ENCODE measurements at regions not wholly inside any gene's neighbourhood (a gene's known extent, or its start where the extent isn't known, plus 50 kb on each side); places are given as distances from the start of the nearest gene placed in this dataset.

DNA sequence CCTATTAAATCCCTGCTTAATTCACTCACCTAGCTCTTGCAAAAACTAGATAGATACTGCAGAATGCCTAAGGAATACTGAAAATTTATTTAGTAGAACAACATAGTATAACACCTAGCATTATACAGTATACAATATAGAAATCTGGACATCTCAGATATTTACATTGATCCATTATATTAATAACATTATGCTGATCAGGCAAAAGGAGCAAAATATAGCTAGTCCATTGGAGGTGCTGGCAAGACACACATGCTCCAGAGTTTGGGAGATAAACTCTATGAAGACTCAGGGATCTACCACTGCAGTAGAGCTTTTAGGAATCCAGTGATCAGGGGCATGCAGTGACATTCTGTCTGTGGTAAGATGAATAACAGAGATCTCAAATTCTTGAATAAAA lies 357.6 kb downstream of the TBC1D4 start:
- TF ChIP-seq, protein P1, sequence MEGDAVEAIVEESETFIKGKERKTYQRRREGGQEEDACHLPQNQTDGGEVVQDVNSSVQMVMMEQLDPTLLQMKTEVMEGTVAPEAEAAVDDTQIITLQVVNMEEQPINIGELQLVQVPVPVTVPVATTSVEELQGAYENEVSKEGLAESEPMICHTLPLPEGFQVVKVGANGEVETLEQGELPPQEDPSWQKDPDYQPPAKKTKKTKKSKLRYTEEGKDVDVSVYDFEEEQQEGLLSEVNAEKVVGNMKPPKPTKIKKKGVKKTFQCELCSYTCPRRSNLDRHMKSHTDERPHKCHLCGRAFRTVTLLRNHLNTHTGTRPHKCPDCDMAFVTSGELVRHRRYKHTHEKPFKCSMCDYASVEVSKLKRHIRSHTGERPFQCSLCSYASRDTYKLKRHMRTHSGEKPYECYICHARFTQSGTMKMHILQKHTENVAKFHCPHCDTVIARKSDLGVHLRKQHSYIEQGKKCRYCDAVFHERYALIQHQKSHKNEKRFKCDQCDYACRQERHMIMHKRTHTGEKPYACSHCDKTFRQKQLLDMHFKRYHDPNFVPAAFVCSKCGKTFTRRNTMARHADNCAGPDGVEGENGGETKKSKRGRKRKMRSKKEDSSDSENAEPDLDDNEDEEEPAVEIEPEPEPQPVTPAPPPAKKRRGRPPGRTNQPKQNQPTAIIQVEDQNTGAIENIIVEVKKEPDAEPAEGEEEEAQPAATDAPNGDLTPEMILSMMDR (IDR thresholded peaks at IDR 0.05; ENCODE audit: insufficient read depth, low read length, poor library complexity, severe bottlenecking) = no peak
- no peak for TF ChIP-seq EZH2phosphoT487 (conservative IDR thresholded peaks at IDR 0.05; ENCODE audit: low read length)

Measured in SU-DHL-6 (cell line).